Prostate gland (tissue), 2 donors: ENCODE measurements at regions not wholly inside any gene's neighbourhood (a gene's known extent, or its start where the extent isn't known, plus 50 kb on each side); places are given as distances from the start of the nearest gene placed in this dataset.

Experiments
- DNase-seq: peaks from one replicate; pipeline ENCODE4 v3.0.0-alpha.2; 2019; ENCODE audit warnings: low spot score
- H3K27ac ChIP-seq, 2 donors: fragments of 200-600 bp; sonication (generic); 2 replicates each; pipeline ENCODE4 v1.5.1; 2017 to 2019
- H3K27me3 ChIP-seq: fragments of 200-600 bp; sonication (generic); replicated peaks from 2 replicates; pipeline ENCODE4 v1.5.1; 2019; ENCODE audit not compliant: insufficient read depth
- H3K36me3 ChIP-seq, 2 donors: fragments of 200-600 bp; sonication (generic); 1 replicate in 1 of 2; 2 replicates in 1 of 2; pipeline versions ENCODE4 v1.5.1 to v1.8.1; 2017 to 2019
- H3K4me1 ChIP-seq: fragments of 200-600 bp; sonication (generic); replicated peaks from 2 replicates; pipeline ENCODE4 v1.5.1; 2019
- H3K4me3 ChIP-seq, 2 donors: fragments of 200-600 bp; sonication (generic); 2 replicates each; pipeline ENCODE4 v1.5.1; 2017 to 2019
- H3K9me3 ChIP-seq: fragments of 200-600 bp; sonication (generic); 2 replicates; pipeline ENCODE4 v1.5.1; 2017
- POLR2A ChIP-seq: fragments of 450-650 bp; IDR thresholded peaks from one replicate; pipeline ENCODE4 v1.6.1; 2016; ENCODE audit warnings: antibody characterized with exemption, mild to moderate bottlenecking
- POLR2AphosphoS5 ChIP-seq: sonication (generic); formaldehyde crosslinking; IDR thresholded peaks from one replicate; pipeline ENCODE4 v1.6.1; 2017; ENCODE audit warnings: antibody characterized with exemption
- WGBS: methylation state at CpG from one replicate; pipeline ENCODE4 v1.1.5; 2018; 5-methylcytosine and 5-hydroxymethylcytosine counted together
- intact Hi-C: fragments of 100-400 bp; cut with DNase I; formaldehyde crosslinking; loops from one replicate; pipeline ENCODE4 v1.14.2; 2022
- TF ChIP-seq, protein P1 (sequence below), 4 experiments: fragments of 200-600 bp in 2 of 4; fragments of 450-650 bp in 2 of 4; sonication (generic) in 2 of 4; IDR thresholded peaks; 1 replicate in 3 of 4; 2 replicates in 1 of 4; pipeline ENCODE4 v1.5.1; 2016 to 2019; ENCODE audit warnings: antibody characterized with exemption in 4 of 4, mild to moderate bottlenecking in 2 of 4, moderate library complexity in 2 of 4

- no peak overlapping the region for H3K27ac ChIP-seq
- H3K27me3 ChIP-seq, result no peaks in the 10 kb centered on the region
- H3K4me1 ChIP-seq, result no peaks in the 10 kb centered on the region
- no peaks in the 10 kb centered on the region for H3K9me3 ChIP-seq
- no peaks in the 10 kb centered on the region for H3K36me3 ChIP-seq
- no peak overlapping the region for H3K4me3 ChIP-seq
- 40% methylated on average over 3 of the region's 3 CpGs for WGBS
- no peak for DNase-seq
- no peak for TF ChIP-seq POLR2AphosphoS5
- TF ChIP-seq POLR2A, result no peak
- TF ChIP-seq, protein P1, sequence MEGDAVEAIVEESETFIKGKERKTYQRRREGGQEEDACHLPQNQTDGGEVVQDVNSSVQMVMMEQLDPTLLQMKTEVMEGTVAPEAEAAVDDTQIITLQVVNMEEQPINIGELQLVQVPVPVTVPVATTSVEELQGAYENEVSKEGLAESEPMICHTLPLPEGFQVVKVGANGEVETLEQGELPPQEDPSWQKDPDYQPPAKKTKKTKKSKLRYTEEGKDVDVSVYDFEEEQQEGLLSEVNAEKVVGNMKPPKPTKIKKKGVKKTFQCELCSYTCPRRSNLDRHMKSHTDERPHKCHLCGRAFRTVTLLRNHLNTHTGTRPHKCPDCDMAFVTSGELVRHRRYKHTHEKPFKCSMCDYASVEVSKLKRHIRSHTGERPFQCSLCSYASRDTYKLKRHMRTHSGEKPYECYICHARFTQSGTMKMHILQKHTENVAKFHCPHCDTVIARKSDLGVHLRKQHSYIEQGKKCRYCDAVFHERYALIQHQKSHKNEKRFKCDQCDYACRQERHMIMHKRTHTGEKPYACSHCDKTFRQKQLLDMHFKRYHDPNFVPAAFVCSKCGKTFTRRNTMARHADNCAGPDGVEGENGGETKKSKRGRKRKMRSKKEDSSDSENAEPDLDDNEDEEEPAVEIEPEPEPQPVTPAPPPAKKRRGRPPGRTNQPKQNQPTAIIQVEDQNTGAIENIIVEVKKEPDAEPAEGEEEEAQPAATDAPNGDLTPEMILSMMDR (IDR thresholded peaks at IDR 0.05), result no peak
- intact Hi-C loops, result no loop called here
Observed at GRCh38 chr11:28956446-28956845, 848.3 kb downstream of the METTL15 start.

DNA sequence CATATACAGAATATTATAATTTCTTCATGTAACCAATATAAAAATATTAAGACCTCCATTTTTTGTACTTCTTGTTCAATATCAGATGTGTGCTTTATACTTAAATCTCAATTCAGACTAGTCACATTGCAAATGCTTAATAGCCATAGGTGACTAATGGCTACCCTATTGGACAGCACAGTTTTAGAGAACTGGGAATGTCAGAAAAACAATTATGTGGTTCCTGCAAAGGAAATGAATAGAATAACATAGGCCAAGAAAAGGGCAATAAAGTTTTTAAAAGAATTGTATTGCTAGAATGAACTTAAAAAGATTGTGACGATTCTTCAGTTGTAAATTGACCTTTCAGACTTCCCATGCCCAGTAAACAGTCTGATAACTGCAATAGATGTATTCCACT lies 843.0 kb downstream of the METTL15 start:
- intact Hi-C loops, result no loop called here
- DNase-seq, result no peak
- H3K27me3 ChIP-seq, result no peaks in the 10 kb centered on the region
- TF ChIP-seq POLR2AphosphoS5, result no peak
- TF ChIP-seq, protein P1 (IDR thresholded peaks at IDR 0.05), result no peak
- TF ChIP-seq POLR2A, result no peak
- no peaks in the 10 kb centered on the region for H3K4me1 ChIP-seq
- H3K4me3 ChIP-seq, result no peak overlapping the region
- no peak overlapping the region for H3K27ac ChIP-seq
- H3K9me3 ChIP-seq, result no peaks in the 10 kb centered on the region
- H3K36me3 ChIP-seq, result no peaks in the 10 kb centered on the region
- WGBS, result 68% methylated on average over 1 of the region's 1 CpG

- Histone ChIP-seq H3K36me3 (no peaks in the 10 kb centered on the region), H3K4me3 (no peak overlapping the region), H3K9me3 (no peaks in the 10 kb centered on the region), H3K27me3 (no peaks in the 10 kb centered on the region), H3K4me1 (no peaks in the 10 kb centered on the region), H3K27ac (no peak overlapping the region)
- intact Hi-C loops, result no loop called here
- no peak for TF ChIP-seq POLR2AphosphoS5
- no peak for TF ChIP-seq POLR2A
- no peak for DNase-seq
- 41% methylated on average over 2 of the region's 2 CpGs for WGBS
Observed at GRCh38 chr11:28939381-28939780, 831.2 kb downstream of the METTL15 start.

DNA sequence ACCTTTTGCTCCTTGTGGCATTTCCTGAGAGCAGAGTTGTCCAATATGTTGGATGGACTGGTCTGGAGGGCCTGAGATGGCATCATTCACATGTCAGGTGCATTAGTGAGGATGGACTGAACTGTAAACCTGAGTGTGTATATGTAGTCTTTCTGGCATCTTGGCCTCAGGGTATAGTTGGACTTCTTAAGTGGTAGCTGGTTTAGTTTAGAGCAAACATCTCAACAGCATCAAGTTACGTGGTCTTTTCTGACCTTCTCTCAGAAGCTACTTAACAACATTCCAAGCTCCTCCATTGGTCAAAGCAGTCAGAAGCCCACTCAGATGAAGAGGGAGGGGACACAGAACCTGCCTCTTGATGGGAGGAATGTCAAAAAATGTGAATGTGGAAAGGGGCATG lies 829.9 kb downstream of the METTL15 start:
- DNase-seq, result no peak
- Histone ChIP-seq H3K27ac (no peak overlapping the region), H3K4me3 (no peak overlapping the region), H3K36me3 (no peaks in the 10 kb centered on the region), H3K9me3 (no peaks in the 10 kb centered on the region), H3K4me1 (no peaks in the 10 kb centered on the region), H3K27me3 (no peaks in the 10 kb centered on the region)
- WGBS, result 67% methylated on average over 1 of the region's 1 CpG
- TF ChIP-seq POLR2A (no peak), POLR2AphosphoS5 (no peak)
- intact Hi-C loops, result no loop called here

GRCh38 chr11:28932940-28933339 lies 824.8 kb downstream of the METTL15 start:
- WGBS, result 93% methylated on average over 4 of the region's 4 CpGs
- no peak for DNase-seq

GRCh38 chr11:28924004-28924403 lies 815.8 kb downstream of the METTL15 start:
- Histone ChIP-seq H3K36me3 (no peaks in the 10 kb centered on the region), H3K4me1 (no peaks in the 10 kb centered on the region), H3K27me3 (no peaks in the 10 kb centered on the region), H3K9me3 (no peaks in the 10 kb centered on the region), H3K27ac (no peak overlapping the region), H3K4me3 (no peak overlapping the region)
- 84% methylated on average over 2 of the region's 2 CpGs for WGBS
- intact Hi-C loops, result no loop called here
- no peak for TF ChIP-seq POLR2AphosphoS5
- TF ChIP-seq, protein P1 (IDR thresholded peaks at IDR 0.05), result no peak
- no peak for TF ChIP-seq POLR2A
- DNase-seq, result no peak

More at GRCh38 chr11:28932940-28933339, 824.8 kb downstream of the METTL15 start:
- intact Hi-C loops, result no loop called here
- Histone ChIP-seq H3K4me1 (no peaks in the 10 kb centered on the region), H3K27ac (no peak overlapping the region), H3K4me3 (no peak overlapping the region), H3K27me3 (no peaks in the 10 kb centered on the region), H3K36me3 (no peaks in the 10 kb centered on the region), H3K9me3 (no peaks in the 10 kb centered on the region)
- TF ChIP-seq, protein P1 (IDR thresholded peaks at IDR 0.05), result no peak
